RWPE1 (cell line): ENCODE measurements at regions not wholly inside any gene's neighbourhood (a gene's known extent, or its start where the extent isn't known, plus 50 kb on each side); places are given as distances from the start of the nearest gene placed in this dataset.

ENCODE experiments used
- CTCF ChIA-PET: fragments of 350-600 bp; sonication (Branson Sonifier 250); formaldehyde crosslinking; extraction: SDS; loops from one replicate; lab custom pipeline; 2021; lab: Yijun Ruan, JAX
- POLR2A ChIA-PET: fragments of 400-600 bp; formaldehyde crosslinking; extraction: SDS; loops from one replicate; lab custom pipeline; 2020; ENCODE audit warnings: antibody characterized with exemption; ENCODE audit not compliant: low non-redundant PET; lab: Yijun Ruan, JAX
- DNase-seq: peaks from one replicate; pipeline ENCODE4 v3.0.0; 2012; ENCODE audit warnings: low spot score
- H3K27ac ChIP-seq: fragments of 450-650 bp; 2 replicates; pipeline ENCODE4 v1.5.1; 2017
- CTCF ChIP-seq: fragments of 450-650 bp; conservative IDR thresholded peaks from 2 replicates; pipeline ENCODE4 v1.5.1; 2017; ENCODE audit warnings: low read depth, mild to moderate bottlenecking

DNA sequence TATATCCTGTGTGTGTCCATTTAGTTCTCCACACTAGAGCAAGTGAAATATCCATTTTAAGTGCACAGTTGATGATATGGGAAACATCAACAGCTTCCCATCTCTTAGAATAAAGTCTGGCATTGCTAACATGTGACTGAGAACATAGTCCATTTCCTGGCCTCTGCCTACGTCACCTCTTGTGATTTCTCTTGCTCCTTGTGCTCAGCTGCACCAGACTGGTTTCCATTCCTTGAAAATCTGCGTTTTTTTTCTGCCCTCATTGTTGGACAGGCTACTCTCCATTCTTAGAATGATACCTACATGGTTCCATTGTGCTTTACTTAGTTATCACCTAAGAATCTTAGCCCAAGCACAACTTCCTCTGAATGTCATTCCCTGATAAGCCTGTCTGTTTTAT lies 851.2 kb upstream of the ID2 start:
- no peak for TF ChIP-seq CTCF
- DNase-seq: no peak
- POLR2A ChIA-PET: no interaction called here
- CTCF ChIA-PET: no interaction called here
- H3K27ac ChIP-seq: no peak overlapping the region

- no peak overlapping the region for H3K27ac ChIP-seq
- no peak for DNase-seq
- TF ChIP-seq CTCF: no peak
- POLR2A ChIA-PET: no interaction called here
- CTCF ChIA-PET: no interaction called here
Measured at GRCh38 chr2:7835151-7835550, 846.7 kb upstream of the ID2 start.

DNA sequence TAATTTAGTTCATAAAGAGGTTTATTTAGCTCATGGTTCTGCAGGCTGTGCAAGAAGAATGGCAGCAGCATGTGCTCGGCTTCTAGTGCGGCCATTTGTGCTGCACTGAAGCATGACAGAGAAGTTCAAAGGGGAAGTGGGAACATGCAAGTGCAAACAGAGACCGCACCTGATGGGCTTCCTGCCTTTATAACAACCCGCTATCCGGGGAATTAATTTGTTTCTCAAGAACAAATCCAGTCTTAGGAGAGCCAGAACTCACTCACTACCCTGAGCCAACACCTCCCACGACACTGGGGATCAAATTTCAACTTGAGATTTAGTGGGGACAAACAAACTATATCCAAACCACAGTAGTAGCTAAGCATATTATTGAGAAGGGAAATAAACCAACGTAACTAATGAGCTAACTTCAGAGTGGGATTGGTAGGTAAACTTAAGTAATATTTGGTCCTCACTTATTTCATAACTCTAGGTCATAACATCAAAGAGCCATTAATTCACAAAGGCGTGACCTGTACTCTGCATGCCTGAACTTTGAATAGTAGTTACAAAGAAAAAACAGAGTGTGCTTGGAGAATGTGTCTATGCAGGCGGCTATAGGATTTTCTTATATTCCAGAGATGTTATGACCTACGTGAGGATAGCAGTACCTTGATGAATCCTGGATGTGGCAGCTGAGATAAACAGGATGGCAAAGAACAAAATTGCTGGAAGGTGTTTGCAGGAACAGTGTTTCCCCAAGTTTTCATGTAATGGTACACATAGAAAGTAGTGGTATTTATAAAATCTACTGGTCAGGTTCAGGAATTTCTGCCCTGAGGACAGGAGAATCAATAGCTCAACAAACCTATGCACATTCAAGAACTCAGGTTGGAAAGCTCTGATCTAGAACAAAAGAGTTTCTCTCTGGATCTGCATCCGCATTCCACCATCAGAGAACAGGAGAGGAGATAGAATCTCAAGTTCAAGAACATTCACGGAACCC lies 845.9 kb upstream of the ID2 start:
- POLR2A ChIA-PET: no interaction called here
- no peak for TF ChIP-seq CTCF
- no peak overlapping the region for H3K27ac ChIP-seq
- CTCF ChIA-PET: no interaction called here
- DNase-seq: no peak

GRCh38 chr2:7837237-7837760 lies 844.6 kb upstream of the ID2 start:
- ChIA-PET CTCF (no interaction called here), POLR2A (no interaction called here)
- no peak for DNase-seq
- H3K27ac ChIP-seq: no peak overlapping the region
- TF ChIP-seq CTCF: no peak

GRCh38 chr2:7838669-7839068 lies 843.2 kb upstream of the ID2 start:
- CTCF ChIA-PET: no interaction called here
- TF ChIP-seq CTCF: no peak
- no peak for DNase-seq
- POLR2A ChIA-PET: no interaction called here
- H3K27ac ChIP-seq: no peak overlapping the region

DNA sequence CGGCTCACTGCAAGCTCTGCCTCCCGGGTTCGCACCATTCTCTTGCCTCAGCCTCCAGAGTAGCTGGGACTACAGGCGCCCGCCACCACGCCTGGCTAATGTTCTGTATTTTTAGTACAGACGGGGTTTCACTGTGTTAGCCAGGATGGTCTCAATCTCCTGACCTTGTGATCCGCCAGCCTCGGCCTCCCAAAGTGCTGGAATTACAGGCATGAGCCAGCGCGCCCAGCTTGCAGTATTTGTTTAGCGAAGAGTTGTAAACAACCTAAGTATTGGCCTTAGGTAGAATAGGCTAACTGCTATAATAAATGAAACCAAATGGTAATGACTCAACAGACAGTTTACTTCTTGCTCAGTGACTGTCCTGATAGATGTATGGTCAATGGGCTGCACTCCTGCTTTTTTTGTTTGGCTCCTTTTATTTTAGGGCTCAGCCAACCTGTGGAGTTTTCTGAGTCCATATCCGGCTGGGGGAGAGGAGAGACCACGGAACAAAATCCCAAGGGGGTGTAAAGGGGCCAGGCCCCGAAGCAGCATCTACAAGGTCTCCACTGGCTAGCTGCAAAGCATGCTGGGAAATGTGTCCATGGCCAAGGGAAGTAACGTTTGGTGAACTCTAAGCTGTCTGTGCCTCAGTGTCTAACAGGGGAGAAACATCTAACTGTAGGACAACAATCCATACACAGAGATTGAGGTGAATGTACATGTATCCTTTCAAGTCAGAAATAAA lies 841.0 kb upstream of the ID2 start:
- ChIA-PET POLR2A (no interaction called here), CTCF (interaction anchor here (1.1 kb wide), 1 partner anchor 16 kb away, joined by 3 read pairs; no protein-coding TSS in a partner anchor)
- TF ChIP-seq CTCF: no peak
- DNase-seq: no peak
- no peak overlapping the region for H3K27ac ChIP-seq
